Naive B cell (primary cell): ENCODE measurements at regions not wholly inside any gene's neighbourhood (a gene's known extent, or its start where the extent isn't known, plus 50 kb on each side); places are given as distances from the start of the nearest gene placed in this dataset.

Source experiments
- ATAC-seq, 2 donors: fragments of 150-1000 bp; cut with Tn5 transposase; 2 replicates each; pipeline ENCODE4 v1.10.0; 2021; ENCODE audit warnings: low read depth in 2 of 2, mild to moderate bottlenecking in 2 of 2, moderate library complexity in 2 of 2
- DNase-seq: peaks from one replicate; pipeline ENCODE4 v3.0.0; 2022
- H3K27ac Mint-ChIP-seq, 6 donors: one replicate each; pipeline ENCODE4 v1.8.0; 2020 to 2022; ENCODE audit warnings: mild to moderate bottlenecking in 6 of 6, mixed read lengths in 6 of 6, moderate library complexity in 5 of 6, inconsistent platforms in 2 of 6
- H3K27me3 Mint-ChIP-seq, 3 donors: one replicate each; pipeline ENCODE4 v1.8.0; 2021 to 2022; ENCODE audit warnings: mixed read lengths in 3 of 3, mild to moderate bottlenecking in 1 of 3
- H3K36me3 Mint-ChIP-seq, 2 donors: one replicate each; pipeline ENCODE4 v1.8.0; 2020 to 2022; ENCODE audit warnings: mixed read lengths in 2 of 2, inconsistent platforms in 1 of 2, mild to moderate bottlenecking in 1 of 2
- H3K4me1 Mint-ChIP-seq, 3 donors: one replicate each; pipeline ENCODE4 v1.8.0; 2020 to 2022; ENCODE audit warnings: mixed read lengths in 3 of 3, inconsistent platforms in 1 of 3, mild to moderate bottlenecking in 1 of 3, moderate library complexity in 1 of 3
- H3K4me3 Mint-ChIP-seq, 8 donors: one replicate each; pipeline ENCODE4 v1.8.0; 2020 to 2022; ENCODE audit warnings: mild to moderate bottlenecking in 8 of 8, mixed read lengths in 8 of 8, moderate library complexity in 8 of 8, inconsistent platforms in 2 of 8
- H3K9me3 Mint-ChIP-seq, 7 donors: one replicate each; pipeline ENCODE4 v1.8.0; 2020 to 2022; ENCODE audit warnings: mixed read lengths in 7 of 7, mild to moderate bottlenecking in 5 of 7, inconsistent platforms in 2 of 7, moderate library complexity in 1 of 7

DNA sequence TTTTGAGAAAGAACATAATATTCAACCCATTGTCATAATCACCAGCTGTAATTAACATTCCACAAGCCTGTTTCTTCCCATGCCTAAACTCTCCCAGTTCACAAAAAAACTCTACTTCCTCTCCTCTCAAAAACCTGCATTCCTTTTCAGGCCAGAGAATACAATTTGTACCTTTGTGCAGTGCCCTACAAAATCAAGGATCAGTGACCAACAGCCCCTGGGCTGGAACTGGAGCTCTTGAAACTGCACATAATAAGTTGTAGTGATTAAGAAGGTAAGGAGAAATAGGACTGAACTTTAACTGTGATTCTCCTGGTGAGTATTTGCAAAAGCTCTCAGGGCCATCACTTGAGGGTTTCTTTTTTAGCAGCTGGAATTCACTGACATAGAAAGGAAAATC lies 472.7 kb downstream of the RFC3 start:
- Mint-ChIP-seq H3K27me3 (peaks cover 0 to 8% (median 3%) of the 10 kb centered on the region in 3 donors), H3K4me3 (no peak overlapping the region), H3K27ac (no peak overlapping the region), H3K36me3 (no peaks in the 10 kb centered on the region), H3K4me1 (no peaks in the 10 kb centered on the region), H3K9me3 (peaks cover 0 to 8% (median 2%) of the 10 kb centered on the region in 7 donors)
- ATAC-seq (no peak), DNase-seq (no peak)

GRCh38 chr13:34294483-34295129 lies 476.7 kb downstream of the RFC3 start:
- Mint-ChIP-seq H3K27ac (no peak overlapping the region), H3K27me3 (peaks cover 0 to 5% (median 0%) of the 10 kb centered on the region in 3 donors), H3K36me3 (no peaks in the 10 kb centered on the region), H3K9me3 (peaks cover 0 to 5% (median 5%) of the 10 kb centered on the region in 7 donors), H3K4me1 (no peaks in the 10 kb centered on the region), H3K4me3 (no peak overlapping the region)
- ATAC-seq (no peak), DNase-seq (no peak)

DNA sequence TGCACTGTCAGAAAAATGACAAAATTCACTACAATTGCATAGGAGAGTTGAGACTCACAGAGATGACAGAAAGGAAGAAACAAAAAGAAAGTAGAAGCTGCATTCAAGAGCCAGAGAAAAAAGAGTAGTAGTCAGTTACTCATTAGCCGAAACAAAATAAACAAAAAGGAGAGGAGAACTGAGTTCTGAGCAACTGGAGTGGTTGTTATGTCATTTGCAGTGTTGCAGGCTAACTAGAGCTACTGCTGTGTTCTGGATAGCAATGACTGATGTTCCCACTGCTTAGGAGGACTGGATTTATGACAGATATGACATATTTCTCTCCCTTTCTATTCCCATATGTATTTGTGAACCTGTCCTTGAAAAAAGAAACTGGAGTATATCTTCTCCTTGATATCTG lies 482.6 kb downstream of the RFC3 start:
- Mint-ChIP-seq H3K9me3 (peaks cover 4 to 17% (median 9%) of the 10 kb centered on the region in 7 donors), H3K27me3 (peaks cover 0 to 13% (median 8%) of the 10 kb centered on the region in 3 donors), H3K36me3 (no peaks in the 10 kb centered on the region), H3K4me1 (no peaks in the 10 kb centered on the region), H3K4me3 (no peak overlapping the region), H3K27ac (no peak overlapping the region)
- DNase-seq: no peak
- no peak for ATAC-seq

- Mint-ChIP-seq H3K4me1 (no peaks in the 10 kb centered on the region), H3K27me3 (peaks cover 3 to 13% (median 8%) of the 10 kb centered on the region in 3 donors), H3K27ac (no peak overlapping the region), H3K36me3 (no peaks in the 10 kb centered on the region), H3K4me3 (no peak overlapping the region), H3K9me3 (peaks cover 5 to 15% (median 9%) of the 10 kb centered on the region in 7 donors)
- ATAC-seq: no peak
- no peak for DNase-seq
Measured at GRCh38 chr13:34302596-34302995, 484.6 kb downstream of the RFC3 start.

GRCh38 chr13:34303346-34303745 lies 485.4 kb downstream of the RFC3 start:
- peaks cover 3 to 13% (median 8%) of the 10 kb centered on the region in 3 donors for H3K27me3 Mint-ChIP-seq
- H3K36me3 Mint-ChIP-seq: no peaks in the 10 kb centered on the region
- no peaks in the 10 kb centered on the region for H3K4me1 Mint-ChIP-seq
- H3K4me3 Mint-ChIP-seq: no peak overlapping the region
- no peak overlapping the region for H3K27ac Mint-ChIP-seq
- peaks cover 1 to 15% (median 9%) of the 10 kb centered on the region in 7 donors for H3K9me3 Mint-ChIP-seq
- DNase-seq: no peak
- ATAC-seq: no peak

DNA sequence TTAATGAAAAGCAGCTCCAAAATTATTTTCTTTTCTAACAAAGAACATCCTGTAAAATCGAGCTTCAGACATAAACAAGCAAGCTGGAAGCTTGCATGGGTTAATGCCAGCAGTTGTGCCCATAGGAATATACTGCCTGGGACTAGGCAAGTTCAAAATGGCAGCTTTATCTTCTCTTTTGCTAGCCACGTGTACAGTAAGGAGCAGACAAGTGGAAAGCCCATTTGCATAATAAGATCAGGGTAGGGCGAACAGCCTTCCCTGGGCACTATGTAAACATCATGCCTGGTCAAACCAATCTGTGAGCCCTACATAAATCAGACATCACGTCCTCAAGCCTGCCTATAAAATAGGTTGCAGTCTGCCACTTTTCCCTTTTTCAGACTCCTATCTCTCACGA lies 489.7 kb downstream of the RFC3 start:
- ATAC-seq: no peak
- Mint-ChIP-seq H3K36me3 (no peaks in the 10 kb centered on the region), H3K4me1 (no peaks in the 10 kb centered on the region), H3K9me3 (peaks cover 0 to 12% (median 7%) of the 10 kb centered on the region in 7 donors), H3K27ac (no peak overlapping the region), H3K27me3 (peaks cover 0 to 8% (median 3%) of the 10 kb centered on the region in 3 donors), H3K4me3 (no peak overlapping the region)
- no peak for DNase-seq

DNA sequence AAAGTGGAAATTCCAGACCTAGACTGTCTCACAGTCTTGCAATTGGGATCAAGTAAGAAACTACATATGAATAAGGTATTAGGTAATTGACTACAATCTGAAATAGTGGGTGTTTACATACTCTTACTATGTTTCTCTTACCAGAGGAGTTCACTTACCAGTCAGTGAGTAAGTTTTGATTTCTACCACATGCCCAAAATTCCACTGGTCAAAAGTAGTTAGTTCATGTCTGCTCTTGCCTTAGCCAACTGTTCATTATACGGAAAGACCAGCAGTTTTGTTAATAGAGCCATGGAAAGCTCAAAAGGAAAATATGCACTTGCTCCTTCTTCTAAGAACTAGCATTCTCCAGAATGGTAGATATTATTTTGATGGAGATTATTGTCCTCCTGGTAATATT lies 490.8 kb downstream of the RFC3 start:
- H3K27ac Mint-ChIP-seq: no peak overlapping the region
- no peak for ATAC-seq
- DNase-seq: no peak
- H3K4me3 Mint-ChIP-seq: no peak overlapping the region
- H3K4me1 Mint-ChIP-seq: no peaks in the 10 kb centered on the region
- peaks cover 0 to 10% (median 6%) of the 10 kb centered on the region in 7 donors for H3K9me3 Mint-ChIP-seq
- peaks cover 0 to 7% (median 3%) of the 10 kb centered on the region in 3 donors for H3K27me3 Mint-ChIP-seq
- H3K36me3 Mint-ChIP-seq: no peaks in the 10 kb centered on the region

DNA sequence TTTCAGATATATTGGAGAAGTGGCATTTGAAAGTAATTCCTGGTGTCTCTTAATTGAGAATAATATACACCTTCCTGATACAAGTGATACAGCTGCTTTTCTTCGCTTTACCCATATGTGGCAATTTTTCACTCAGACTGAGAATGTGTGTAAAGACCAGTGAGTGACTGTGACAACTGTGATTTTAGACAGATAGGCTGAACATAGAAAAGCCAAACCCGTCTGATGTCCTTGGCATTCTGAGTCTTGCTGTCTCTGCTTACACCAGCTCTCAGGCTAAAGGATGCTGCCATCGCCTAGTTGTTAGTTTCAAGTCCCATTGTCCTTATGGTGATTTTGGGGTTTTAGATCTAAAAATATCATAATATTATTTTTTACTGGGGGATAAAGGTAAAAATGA lies 492.6 kb downstream of the RFC3 start:
- Mint-ChIP-seq H3K4me3 (no peak overlapping the region), H3K27ac (no peak overlapping the region), H3K4me1 (no peaks in the 10 kb centered on the region), H3K9me3 (peaks cover 0 to 7% (median 0%) of the 10 kb centered on the region in 7 donors), H3K27me3 (peaks cover 0 to 3% (median 0%) of the 10 kb centered on the region in 3 donors), H3K36me3 (no peaks in the 10 kb centered on the region)
- no peak for ATAC-seq
- DNase-seq: no peak

DNA sequence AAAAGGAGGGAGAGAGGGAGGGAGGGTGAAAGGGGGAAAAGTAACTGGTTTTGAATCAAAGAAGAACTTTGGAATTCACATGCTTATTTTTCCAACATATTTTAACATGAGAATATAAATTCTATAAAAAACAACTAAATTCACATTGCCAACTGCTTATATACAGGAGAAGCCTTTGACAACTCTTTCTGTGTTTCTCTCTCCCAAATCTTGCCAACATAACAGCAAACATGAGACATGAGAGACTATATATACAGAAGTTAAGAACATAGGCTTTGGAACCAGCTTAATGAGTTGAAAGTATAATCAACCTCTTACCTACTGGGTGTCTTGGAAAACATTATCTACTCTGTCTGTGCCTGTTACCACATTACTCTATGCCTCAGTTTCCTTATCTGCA lies 493.3 kb downstream of the RFC3 start:
- no peaks in the 10 kb centered on the region for H3K36me3 Mint-ChIP-seq
- no peak overlapping the region for H3K27ac Mint-ChIP-seq
- peaks cover 0 to 4% (median 3%) of the 10 kb centered on the region in 3 donors for H3K27me3 Mint-ChIP-seq
- no peaks in the 10 kb centered on the region for H3K4me1 Mint-ChIP-seq
- DNase-seq (no peak), ATAC-seq (no peak)
- H3K9me3 Mint-ChIP-seq: peaks cover 0 to 7% (median 0%) of the 10 kb centered on the region in 7 donors
- no peak overlapping the region for H3K4me3 Mint-ChIP-seq

DNA sequence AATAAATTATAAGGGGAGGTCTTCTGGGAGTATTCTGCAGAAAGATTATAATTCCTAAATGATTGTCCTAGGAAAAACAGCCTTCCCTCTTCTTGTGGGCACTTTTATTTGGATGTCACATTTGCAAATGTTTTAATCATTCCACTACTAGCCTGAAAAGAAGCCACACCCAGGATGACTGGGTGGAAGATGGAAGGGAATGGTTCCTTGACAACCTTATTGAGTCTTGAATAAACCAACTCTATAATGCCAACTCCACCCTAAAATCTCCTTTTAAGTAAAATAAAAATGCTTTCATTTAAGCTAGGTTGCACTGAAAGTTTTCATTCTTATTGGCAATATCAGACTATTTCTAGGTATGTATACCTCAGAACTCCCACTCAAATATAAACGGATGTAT lies 494.6 kb downstream of the RFC3 start:
- H3K27ac Mint-ChIP-seq: no peak overlapping the region
- H3K4me3 Mint-ChIP-seq: no peak overlapping the region
- no peak for DNase-seq
- peaks cover 0 to 5% (median 0%) of the 10 kb centered on the region in 3 donors for H3K27me3 Mint-ChIP-seq
- ATAC-seq: no peak
- H3K36me3 Mint-ChIP-seq: no peaks in the 10 kb centered on the region
- H3K9me3 Mint-ChIP-seq: peaks cover 0 to 4% (median 0%) of the 10 kb centered on the region in 7 donors
- H3K4me1 Mint-ChIP-seq: no peaks in the 10 kb centered on the region

DNA sequence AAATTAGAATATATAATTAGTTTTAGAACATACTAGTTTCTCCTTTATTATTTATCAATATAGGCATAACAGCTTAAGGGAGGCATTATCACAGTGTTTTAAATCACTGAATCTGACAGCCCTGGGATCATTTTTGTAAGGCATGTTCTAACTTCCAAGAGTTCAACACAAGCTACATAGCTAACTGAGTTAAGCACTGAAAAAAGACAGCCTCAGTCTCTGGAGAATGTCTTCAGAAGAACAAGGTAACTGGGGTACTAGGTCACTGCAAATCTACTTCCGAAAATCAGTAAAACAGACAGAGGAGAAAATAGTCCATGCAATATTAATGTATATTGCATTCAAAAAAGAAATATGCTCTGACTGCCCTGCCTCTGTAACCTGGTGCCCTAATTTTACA lies 502.1 kb downstream of the RFC3 start:
- H3K36me3 Mint-ChIP-seq: no peaks in the 10 kb centered on the region
- DNase-seq (no peak), ATAC-seq (no peak)
- no peak overlapping the region for H3K27ac Mint-ChIP-seq
- no peaks in the 10 kb centered on the region for H3K4me1 Mint-ChIP-seq
- peaks cover 0 to 5% (median 0%) of the 10 kb centered on the region in 3 donors for H3K27me3 Mint-ChIP-seq
- H3K4me3 Mint-ChIP-seq: no peak overlapping the region
- H3K9me3 Mint-ChIP-seq: peaks cover 0 to 3% (median 0%) of the 10 kb centered on the region in 7 donors

DNA sequence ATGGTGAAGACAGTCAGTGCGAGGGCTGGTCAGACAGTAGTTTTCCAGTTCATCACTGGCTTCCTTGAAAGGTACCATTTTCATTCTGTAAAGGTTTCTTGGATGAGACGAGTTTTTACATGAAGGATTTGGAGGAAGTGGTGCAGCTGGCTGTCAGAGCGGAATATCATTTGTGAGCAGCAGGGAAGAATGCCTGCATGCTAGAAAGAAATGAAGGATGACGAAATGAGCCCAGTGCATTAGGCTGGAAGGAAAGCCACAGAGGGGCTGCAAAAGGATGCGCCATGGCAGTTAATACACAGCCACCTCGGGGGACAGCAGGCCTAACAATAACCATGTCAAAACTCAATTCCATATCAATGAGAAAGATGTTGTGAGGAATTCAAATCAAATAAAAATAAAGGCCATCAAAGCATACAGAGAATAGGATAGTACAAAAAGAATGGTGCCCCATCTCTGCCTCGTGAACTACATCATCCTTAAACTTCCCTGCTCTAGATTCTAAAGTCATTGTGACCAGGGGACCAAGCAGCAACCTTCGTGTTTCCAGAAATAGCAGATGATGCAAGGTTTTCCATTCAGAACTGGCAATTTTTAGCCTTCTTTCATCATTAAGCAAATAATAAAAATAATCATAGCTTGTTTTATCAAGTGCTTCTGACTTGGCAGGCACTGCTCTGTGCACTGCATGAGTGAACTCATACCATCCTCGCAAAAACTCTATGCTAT lies 504.2 kb downstream of the RFC3 start:
- peaks cover 0 to 3% (median 0%) of the 10 kb centered on the region in 7 donors for H3K9me3 Mint-ChIP-seq
- no peaks in the 10 kb centered on the region for H3K36me3 Mint-ChIP-seq
- H3K4me1 Mint-ChIP-seq: no peaks in the 10 kb centered on the region
- no peak overlapping the region for H3K27ac Mint-ChIP-seq
- no peak for ATAC-seq
- no peak overlapping the region for H3K4me3 Mint-ChIP-seq
- no peak for DNase-seq
- no peaks in the 10 kb centered on the region for H3K27me3 Mint-ChIP-seq

- ATAC-seq (no peak), DNase-seq (no peak)
- H3K36me3 Mint-ChIP-seq: no peaks in the 10 kb centered on the region
- H3K27ac Mint-ChIP-seq: no peak overlapping the region
- no peaks in the 10 kb centered on the region for H3K4me1 Mint-ChIP-seq
- H3K27me3 Mint-ChIP-seq: no peaks in the 10 kb centered on the region
- no peak overlapping the region for H3K4me3 Mint-ChIP-seq
- H3K9me3 Mint-ChIP-seq: peaks cover 0 to 8% (median 0%) of the 10 kb centered on the region in 7 donors
Measured at GRCh38 chr13:34322743-34323074, 504.8 kb downstream of the RFC3 start.
